GM18526 (cell line): ENCODE measurements at regions not wholly inside any gene's neighbourhood (a gene's known extent, or its start where the extent isn't known, plus 50 kb on each side); places are given as distances from the start of the nearest gene placed in this dataset.

Experiments used
- POLR2A ChIP-seq: IDR thresholded peaks from 3 replicates; pipeline ENCODE4 v1.6.1; 2011; ENCODE audit not compliant: insufficient read length; ENCODE audit errors: extremely low read depth

GRCh38 chr2:58521803-58522554, 280.9 kb upstream of the FANCL start:
- no peak for TF ChIP-seq POLR2A

- no peak for TF ChIP-seq POLR2A
These were observed 279.8 kb upstream of the FANCL start for GRCh38 chr2:58520903-58521302.

GRCh38 chr2:58517881-58518280, 276.8 kb upstream of the FANCL start:
- no peak for TF ChIP-seq POLR2A

DNA sequence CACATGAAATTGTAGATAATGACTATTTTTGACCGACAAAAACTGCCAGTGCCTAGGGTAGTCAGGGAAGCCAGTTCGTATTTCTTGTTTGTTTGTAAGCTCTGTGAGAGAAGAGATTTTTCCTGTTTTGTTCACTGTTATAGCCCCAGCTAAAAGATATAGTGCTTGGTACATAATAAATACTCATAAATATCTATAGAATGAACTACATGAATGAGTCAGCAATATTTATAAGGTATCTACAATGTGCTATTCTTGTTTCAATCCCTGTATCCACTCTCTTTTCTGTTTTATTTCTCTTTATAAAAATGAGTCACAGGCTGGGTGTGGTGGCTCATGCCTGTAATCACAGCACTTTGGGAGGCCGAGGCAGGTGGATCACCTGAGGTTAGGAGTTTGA, 275.6 kb upstream of the FANCL start:
- TF ChIP-seq POLR2A: no peak

DNA sequence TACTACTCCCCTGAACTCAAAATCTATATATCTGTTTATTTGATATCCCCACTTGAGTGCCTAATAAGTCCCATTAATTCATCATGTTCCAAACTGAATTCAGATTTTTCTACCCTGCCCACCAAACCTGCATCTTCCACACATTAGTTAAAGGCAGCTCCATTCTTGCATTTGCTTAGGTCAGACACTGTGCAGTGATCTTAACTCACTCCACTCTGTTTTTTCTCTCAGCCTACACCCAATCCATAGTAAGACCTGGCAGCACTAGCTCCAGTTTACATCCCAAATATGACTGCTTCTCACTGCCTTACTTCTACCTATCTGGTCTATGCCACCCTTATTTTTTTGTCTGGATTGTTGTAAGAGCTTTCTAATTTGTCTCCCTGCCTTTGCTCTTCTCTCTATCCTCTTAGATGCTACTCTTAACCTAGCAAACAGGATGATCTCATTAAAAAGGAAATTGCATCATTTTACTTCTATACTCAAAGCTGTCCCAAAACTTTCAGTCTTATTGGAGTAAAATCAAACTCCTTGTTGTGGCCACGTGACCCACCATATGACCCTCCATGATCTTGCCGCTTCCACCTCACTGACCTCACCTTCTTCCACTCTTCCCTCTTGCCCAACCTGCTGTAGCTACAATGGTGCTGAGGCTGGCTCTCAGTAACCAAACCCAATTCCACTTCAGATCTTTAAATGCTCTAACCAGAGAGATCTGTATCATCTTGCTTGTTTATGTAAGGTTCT, 274.9 kb upstream of the FANCL start:
- no peak for TF ChIP-seq POLR2A

GRCh38 chr2:58514252-58514651, 273.1 kb upstream of the FANCL start:
- no peak for TF ChIP-seq POLR2A

DNA sequence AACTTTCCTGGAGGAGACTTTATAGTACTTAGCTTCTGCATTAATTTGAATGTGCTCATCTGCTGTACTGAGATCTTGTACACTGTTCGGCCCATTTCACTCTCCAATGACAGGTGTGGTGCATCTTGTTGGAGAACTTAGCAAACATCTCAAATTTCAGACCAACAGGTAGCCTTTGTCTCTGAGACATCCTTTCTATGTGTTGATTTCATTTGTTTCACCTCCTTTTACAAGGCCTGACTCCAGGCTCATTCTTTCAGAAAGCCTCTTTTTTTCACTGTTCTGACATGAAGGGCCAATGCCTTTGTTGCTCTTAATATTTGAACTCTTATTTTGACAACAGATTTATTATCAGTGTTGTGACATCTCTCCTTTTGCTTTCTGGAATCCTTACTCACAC, 271.8 kb upstream of the FANCL start:
- no peak for TF ChIP-seq POLR2A

- no peak for TF ChIP-seq POLR2A
These were observed 266.9 kb upstream of the FANCL start for GRCh38 chr2:58508006-58508405.

DNA sequence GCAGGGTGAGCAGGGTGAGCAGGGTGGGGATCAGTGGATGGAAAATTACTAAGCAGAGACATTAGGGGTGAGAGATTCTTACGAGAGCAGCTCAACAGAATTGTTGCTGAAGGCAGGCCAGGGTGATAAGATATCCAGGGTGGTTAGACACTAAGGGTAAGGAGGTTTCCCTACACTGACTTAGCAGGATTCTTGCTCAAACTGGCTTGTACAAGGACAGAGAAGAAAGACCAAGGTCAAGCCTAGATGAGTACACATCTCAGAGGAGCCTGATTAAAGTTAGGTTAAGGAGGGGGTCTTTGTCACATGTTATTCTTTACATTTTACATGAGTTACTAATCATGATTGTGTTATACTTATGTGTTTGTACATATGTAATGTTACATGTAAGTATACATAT, 262.8 kb upstream of the FANCL start:
- no peak for TF ChIP-seq POLR2A

- TF ChIP-seq POLR2A: no peak
These were observed 261.8 kb upstream of the FANCL start for GRCh38 chr2:58502931-58503330.

DNA sequence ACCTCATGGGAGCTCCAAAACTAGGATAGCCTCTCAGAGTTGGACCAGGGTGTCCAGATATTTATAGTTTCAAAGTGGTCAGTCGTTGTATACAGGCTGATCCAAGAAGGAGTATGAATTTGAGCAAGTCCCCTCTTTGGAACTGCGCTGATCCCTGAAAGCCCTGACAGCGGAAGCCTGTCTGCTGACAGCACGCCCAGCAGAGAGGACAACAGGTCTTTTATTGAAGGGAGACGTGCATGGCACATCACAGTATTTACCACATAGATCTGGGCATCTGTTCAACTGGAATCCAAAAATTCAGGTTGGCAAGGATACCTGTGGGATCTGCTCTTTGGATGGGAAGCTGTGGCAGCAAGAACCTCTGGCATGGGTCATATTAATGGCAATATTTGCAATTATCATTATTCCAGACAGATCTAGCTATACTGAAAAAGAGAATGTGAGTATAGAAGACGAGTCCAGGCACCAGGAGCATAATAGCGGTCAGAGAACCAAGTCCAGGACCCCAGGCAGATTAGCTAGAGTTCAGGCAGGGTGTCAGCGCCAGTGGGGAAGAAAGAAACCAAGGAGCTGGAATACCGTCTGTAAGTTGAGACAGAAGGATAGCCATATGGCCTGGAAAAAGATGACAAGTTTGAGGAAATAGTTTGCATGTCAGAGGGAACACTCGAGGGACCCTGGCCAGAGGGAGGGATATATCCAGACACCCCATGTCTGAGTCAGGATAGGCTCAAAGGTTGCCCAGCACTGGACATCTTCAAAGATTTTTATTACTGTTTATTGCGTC, 260.4 kb upstream of the FANCL start:
- TF ChIP-seq POLR2A: no peak

- TF ChIP-seq POLR2A: no peak
These were observed 256.0 kb upstream of the FANCL start for GRCh38 chr2:58497168-58497567.

DNA sequence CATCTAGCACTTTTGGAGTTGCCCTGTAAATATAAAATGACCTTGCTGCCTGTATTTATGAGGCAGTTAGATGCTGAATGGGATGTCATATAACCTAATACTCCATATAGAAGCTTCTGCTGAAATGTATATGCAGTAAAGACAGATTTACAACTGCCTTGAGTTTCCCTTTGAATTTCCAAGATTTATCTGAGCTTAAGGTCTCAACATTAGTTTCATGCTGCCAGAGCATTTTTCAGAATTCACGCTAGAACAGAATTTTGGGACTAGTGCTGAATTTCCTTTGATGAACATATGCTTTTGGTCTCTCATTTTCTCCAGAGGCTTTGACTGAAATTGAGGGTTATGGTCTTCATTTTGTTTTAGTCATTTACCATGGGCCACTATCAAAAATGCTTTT, 254.7 kb upstream of the FANCL start:
- no peak for TF ChIP-seq POLR2A

GRCh38 chr2:58494071-58494501, 253.0 kb upstream of the FANCL start:
- no peak for TF ChIP-seq POLR2A

GRCh38 chr2:58484629-58485028, 243.5 kb upstream of the FANCL start:
- TF ChIP-seq POLR2A: no peak

GRCh38 chr2:58484221-58484620, 243.1 kb upstream of the FANCL start:
- no peak for TF ChIP-seq POLR2A
